ENCODE measurements at regions not wholly inside any gene's neighbourhood (a gene's known extent, or its start where the extent isn't known, plus 50 kb on each side); places are given as distances from the start of the nearest gene placed in this dataset.

- FAIRE-seq, result no peak
- no peak overlapping the region for H3K4me2 ChIP-seq
- no peaks in the 10 kb centered on the region for H3K9me3 ChIP-seq
- DNase-seq (ENCODE audit: low read depth in 1 of 2, low spot score in 1 of 2), result no peak
- 4% methylated on average over 5 of the region's 5 CpGs for WGBS (ENCODE audit: missing lambda C conversion rate)
- TF ChIP-seq CBX2 (IDR thresholded peaks at IDR 0.05; ENCODE audit: borderline replicate concordance, low read depth) (no peak), POLR2AphosphoS2 (conservative IDR thresholded peaks at IDR 0.05; ENCODE audit: low read length) (no peak), HOXB5 (CRISPR knock-in tag; IDR thresholded peaks at IDR 0.05) (no peak), NFE2L2 (conservative IDR thresholded peaks at IDR 0.05; ENCODE audit: low read length) (no peak), TP53 (CRISPR knock-in tag; IDR thresholded peaks at IDR 0.05) (no peak), CEBPB (IDR thresholded peaks at IDR 0.05) (no peak), EP300 (IDR thresholded peaks at IDR 0.05) (no peak), NPAS2 (CRISPR knock-in tag; IDR thresholded peaks at IDR 0.05; ENCODE audit: borderline replicate concordance) (no peak), MAFK (IDR thresholded peaks at IDR 0.05; ENCODE audit: partially characterized antibody) (no peak), EHF (CRISPR knock-in tag; IDR thresholded peaks at IDR 0.05) (no peak), CHD2 (IDR thresholded peaks at IDR 0.05; ENCODE audit: low read length, partially characterized antibody) (no peak), ZC3H11A (IDR thresholded peaks at IDR 0.05) (no peak), RAD21 (conservative IDR thresholded peaks at IDR 0.05 in 1 of 2, IDR thresholded peaks at IDR 0.05 in 1 of 2) (no peak)
- ChIA-PET CTCF (interaction anchor here (1.0 kb wide), 1 partner anchor 51 kb away, joined by 3 read pairs; no protein-coding TSS in a partner anchor), POLR2A (no interaction called here)
- no peak for ATAC-seq
- H3K4me3 ChIP-seq, result no peak overlapping the region
- H3K27ac ChIP-seq, result no peak overlapping the region
- no peaks in the 10 kb centered on the region for H3K4me1 ChIP-seq
These were observed 53.4 kb upstream of the GJB5 start for GRCh38 chr1:34701326-34702060.

Small RNAs in the stretch of these regions (small RNA-seq; reads per million reads assigned to genes)
- gene MIR552, result 0 to 1.6 (median 0) reads per million in 6 experiments
